Neural progenitor cell (in vitro differentiated cells): ENCODE measurements at regions not wholly inside any gene's neighbourhood (a gene's known extent, or its start where the extent isn't known, plus 50 kb on each side); places are given as distances from the start of the nearest gene placed in this dataset.
"Not testable (repeated sequence)": the region's sequence is repeated elsewhere in the genome, so short reads cannot be mapped to it uniquely, and the experiment has no call there.

ENCODE experiments used
- EZH2 ChIP-seq: fragments of 200-600 bp; sonication (generic); IDR thresholded peaks from 2 replicates; pipeline ENCODE4 v1.6.1; 2017; ENCODE audit warnings: antibody characterized with exemption, mild to moderate bottlenecking, moderate library complexity
- EZH2phosphoT487 ChIP-seq: fragments of 200-600 bp; sonication (generic); IDR thresholded peaks from 2 replicates; pipeline ENCODE4 v1.6.1; 2017; ENCODE audit warnings: antibody characterized with exemption
- TF ChIP-seq, protein P1 (sequence below): fragments of 200-600 bp; sonication (generic); IDR thresholded peaks from 2 replicates; pipeline ENCODE4 v1.5.1; 2017; ENCODE audit warnings: antibody characterized with exemption, mild to moderate bottlenecking

DNA sequence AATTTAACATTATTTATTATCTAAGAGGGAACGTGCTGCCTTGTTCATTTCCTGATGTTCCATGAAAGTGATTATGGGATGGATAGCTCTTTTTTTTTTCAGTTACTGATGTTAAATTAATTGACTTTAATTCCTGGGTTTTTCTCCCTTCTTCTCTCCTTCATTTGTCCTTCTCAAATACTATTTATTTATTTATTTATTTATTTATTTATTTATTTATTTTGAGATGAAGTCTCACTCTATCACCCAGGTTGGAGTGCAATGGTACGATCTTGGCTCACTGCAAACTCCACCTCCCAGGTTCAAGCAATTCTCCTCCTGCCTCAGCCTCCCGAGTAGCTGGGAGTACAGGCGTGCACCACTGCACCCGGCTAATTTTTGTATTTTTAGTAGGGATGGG is 127.4 kb upstream of the KIF5B start:
- not testable (repeated sequence) for TF ChIP-seq EZH2phosphoT487, EZH2
- TF ChIP-seq, protein P1, sequence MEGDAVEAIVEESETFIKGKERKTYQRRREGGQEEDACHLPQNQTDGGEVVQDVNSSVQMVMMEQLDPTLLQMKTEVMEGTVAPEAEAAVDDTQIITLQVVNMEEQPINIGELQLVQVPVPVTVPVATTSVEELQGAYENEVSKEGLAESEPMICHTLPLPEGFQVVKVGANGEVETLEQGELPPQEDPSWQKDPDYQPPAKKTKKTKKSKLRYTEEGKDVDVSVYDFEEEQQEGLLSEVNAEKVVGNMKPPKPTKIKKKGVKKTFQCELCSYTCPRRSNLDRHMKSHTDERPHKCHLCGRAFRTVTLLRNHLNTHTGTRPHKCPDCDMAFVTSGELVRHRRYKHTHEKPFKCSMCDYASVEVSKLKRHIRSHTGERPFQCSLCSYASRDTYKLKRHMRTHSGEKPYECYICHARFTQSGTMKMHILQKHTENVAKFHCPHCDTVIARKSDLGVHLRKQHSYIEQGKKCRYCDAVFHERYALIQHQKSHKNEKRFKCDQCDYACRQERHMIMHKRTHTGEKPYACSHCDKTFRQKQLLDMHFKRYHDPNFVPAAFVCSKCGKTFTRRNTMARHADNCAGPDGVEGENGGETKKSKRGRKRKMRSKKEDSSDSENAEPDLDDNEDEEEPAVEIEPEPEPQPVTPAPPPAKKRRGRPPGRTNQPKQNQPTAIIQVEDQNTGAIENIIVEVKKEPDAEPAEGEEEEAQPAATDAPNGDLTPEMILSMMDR, result not testable (repeated sequence)
